Smooth muscle cell (in vitro differentiated cells): ENCODE measurements at regions not wholly inside any gene's neighbourhood (a gene's known extent, or its start where the extent isn't known, plus 50 kb on each side); places are given as distances from the start of the nearest gene placed in this dataset.

Experiments
- DNase-seq: peaks from one replicate; lab custom pipeline; 2025; ENCODE audit not compliant: unreplicated experiment; lab: John Stamatoyannopoulos, UW
- H2AFZ ChIP-seq: fragments of 200-600 bp; sonication (generic); 2 replicates; pipeline ENCODE4 v1.6.0; 2016; ENCODE audit warnings: antibody characterized with exemption, low read depth, mild to moderate bottlenecking
- H3F3A ChIP-seq: fragments of 200-600 bp; sonication (generic); 2 replicates; pipeline ENCODE4 v1.6.0; 2017; ENCODE audit warnings: antibody characterized with exemption, low read depth
- H3K27ac ChIP-seq: fragments of 200-600 bp; sonication (generic); 2 replicates; pipeline ENCODE4 v1.5.1; 2016; ENCODE audit warnings: low read depth, mild to moderate bottlenecking
- H3K27me3 ChIP-seq: fragments of 200-600 bp; sonication (generic); 2 replicates; pipeline ENCODE4 v1.6.1; 2016; ENCODE audit warnings: low read depth, mild to moderate bottlenecking
- H3K36me3 ChIP-seq: fragments of 200-600 bp; sonication (generic); 2 replicates; pipeline ENCODE4 v1.5.1; 2016; ENCODE audit warnings: low read depth
- H3K4me1 ChIP-seq: fragments of 200-600 bp; sonication (generic); 2 replicates; pipeline ENCODE4 v1.5.1; 2016; ENCODE audit warnings: low read depth
- H3K4me2 ChIP-seq: fragments of 200-600 bp; sonication (generic); 2 replicates; pipeline ENCODE4 v1.6.0; 2016; ENCODE audit warnings: mild to moderate bottlenecking
- H3K4me3 ChIP-seq: fragments of 200-600 bp; sonication (generic); 2 replicates; pipeline ENCODE4 v1.5.1; 2016; ENCODE audit warnings: mild to moderate bottlenecking
- H3K79me2 ChIP-seq: fragments of 200-600 bp; sonication (generic); 2 replicates; pipeline ENCODE4 v1.6.0; 2016; ENCODE audit warnings: low read depth, mild to moderate bottlenecking
- H3K9ac ChIP-seq: fragments of 200-600 bp; sonication (generic); 2 replicates; pipeline ENCODE4 v1.6.0; 2016; ENCODE audit warnings: low read depth
- H3K9me3 ChIP-seq: fragments of 200-600 bp; sonication (generic); replicated peaks from 2 replicates; pipeline ENCODE4 v1.5.1; 2016; ENCODE audit warnings: low read depth
- H4K20me1 ChIP-seq: fragments of 200-600 bp; sonication (generic); 2 replicates; pipeline ENCODE4 v1.6.0; 2016; ENCODE audit warnings: low read depth
- CTCF ChIP-seq: fragments of 200-600 bp; sonication (generic); IDR thresholded peaks from 2 replicates; pipeline ENCODE4 v1.5.1; 2017; ENCODE audit warnings: borderline replicate concordance, mild to moderate bottlenecking, antibody characterized with exemption; ENCODE audit not compliant: insufficient read depth, poor library complexity, severe bottlenecking
- WGBS: methylation state at CpG from one replicate; pipeline ENCODE4 v1.1.7; 2016; ENCODE audit warnings: low lambda C conversion rate; 5-methylcytosine and 5-hydroxymethylcytosine counted together

- no peak for DNase-seq
- H3K79me2 ChIP-seq = no peaks in the 10 kb centered on the region
- no peaks in the 10 kb centered on the region for H3K36me3 ChIP-seq
- H3K4me3 ChIP-seq = no peak overlapping the region
- no peak overlapping the region for H2AFZ ChIP-seq
- H3K27ac ChIP-seq = no peak overlapping the region
- no peaks in the 10 kb centered on the region for H3K27me3 ChIP-seq
- no peaks in the 10 kb centered on the region for H3F3A ChIP-seq
- no peaks in the 10 kb centered on the region for H3K9me3 ChIP-seq
- WGBS = 60% methylated on average over 4 of the region's 4 CpGs
- H3K9ac ChIP-seq = no peak overlapping the region
- H4K20me1 ChIP-seq = no peaks in the 10 kb centered on the region
- TF ChIP-seq CTCF = no peak
- no peak overlapping the region for H3K4me2 ChIP-seq
- H3K4me1 ChIP-seq = peaks cover 4% of the 10 kb centered on the region
These were observed 532.6 kb downstream of the CBLN4 start for GRCh38 chr20:55472704-55473103.

DNA sequence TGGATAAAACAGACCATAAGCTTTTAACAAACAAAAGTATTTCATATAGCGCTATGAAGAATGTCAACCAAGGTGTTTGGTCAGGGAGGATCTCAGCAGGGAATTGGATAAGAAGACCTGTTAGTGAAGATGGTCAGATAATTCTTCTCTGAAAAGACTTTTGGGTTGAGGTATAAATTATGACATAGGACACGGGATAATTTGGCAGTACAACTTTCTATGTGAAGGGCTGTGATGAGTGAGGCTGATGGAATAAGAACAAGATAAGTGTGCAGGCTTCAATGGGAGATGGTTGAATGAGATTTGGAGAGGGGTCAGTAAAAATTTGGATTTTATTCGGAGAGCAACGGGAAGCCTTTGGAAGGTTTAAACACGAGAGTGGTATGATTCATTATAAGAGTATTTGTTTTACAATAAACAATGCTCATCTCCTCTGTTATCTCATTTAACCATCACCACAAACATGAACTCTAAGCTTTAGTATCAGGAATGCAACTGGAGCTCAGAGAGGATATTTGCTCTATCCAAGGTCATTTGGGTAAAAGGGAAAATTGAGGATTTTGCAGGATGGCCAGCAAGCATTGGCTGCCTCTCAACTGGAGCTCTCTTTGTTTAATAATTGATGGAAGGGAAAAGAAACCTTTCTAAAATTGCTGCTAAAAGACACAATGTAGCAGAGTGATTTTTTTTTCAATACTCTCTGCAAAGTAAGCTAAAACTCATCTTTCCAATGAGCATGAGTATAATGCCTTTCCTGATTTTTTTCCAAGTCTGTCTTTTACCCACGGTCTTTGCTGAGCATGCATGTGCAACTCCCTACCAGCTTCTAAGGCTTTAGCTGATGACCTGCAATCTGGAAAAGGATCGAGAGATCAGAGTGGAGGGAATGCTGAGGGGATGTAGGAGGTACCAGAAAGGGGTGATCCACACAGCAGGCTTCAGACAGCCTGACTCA is 534.0 kb downstream of the CBLN4 start:
- Histone ChIP-seq H2AFZ (no peak overlapping the region), H3K27ac (no peak overlapping the region), H3K36me3 (no peaks in the 10 kb centered on the region), H3K9me3 (no peaks in the 10 kb centered on the region), H3K4me1 (peaks cover 4% of the 10 kb centered on the region), H4K20me1 (no peaks in the 10 kb centered on the region), H3K4me3 (no peak overlapping the region), H3F3A (no peaks in the 10 kb centered on the region), H3K27me3 (no peaks in the 10 kb centered on the region), H3K9ac (no peak overlapping the region), H3K4me2 (no peak overlapping the region), H3K79me2 (no peaks in the 10 kb centered on the region)
- TF ChIP-seq CTCF = no peak
- no peak for DNase-seq
- WGBS = 63% methylated on average over 7 of the region's 7 CpGs

DNA sequence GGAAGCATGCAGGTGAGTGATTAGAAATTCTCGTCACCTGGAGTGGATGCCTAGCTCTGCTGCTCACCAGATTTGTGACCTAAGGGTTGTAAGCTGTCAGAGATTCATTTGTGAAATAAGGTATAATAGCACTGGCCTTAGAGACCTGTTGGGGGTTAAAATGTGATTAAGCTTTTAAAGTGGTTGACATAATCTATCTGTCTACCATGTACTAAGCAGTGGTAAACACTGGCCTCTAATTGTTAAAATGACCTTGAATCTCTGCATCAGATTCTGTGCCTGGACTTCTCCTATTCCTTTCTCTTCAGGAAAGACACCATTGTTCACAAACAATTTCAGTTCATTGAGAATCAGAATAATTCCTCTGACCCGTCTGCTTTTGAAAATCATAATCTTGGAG is 536.2 kb downstream of the CBLN4 start:
- H3K36me3 ChIP-seq = no peaks in the 10 kb centered on the region
- H3K9ac ChIP-seq = no peak overlapping the region
- no peak for TF ChIP-seq CTCF
- H3K4me1 ChIP-seq = no peaks in the 10 kb centered on the region
- H3K79me2 ChIP-seq = no peaks in the 10 kb centered on the region
- no peaks in the 10 kb centered on the region for H3F3A ChIP-seq
- no peaks in the 10 kb centered on the region for H3K27me3 ChIP-seq
- H2AFZ ChIP-seq = no peak overlapping the region
- no peak overlapping the region for H3K4me2 ChIP-seq
- H3K9me3 ChIP-seq = no peaks in the 10 kb centered on the region
- H3K27ac ChIP-seq = no peak overlapping the region
- H4K20me1 ChIP-seq = no peaks in the 10 kb centered on the region
- no peak overlapping the region for H3K4me3 ChIP-seq
- no peak for DNase-seq
- 91% methylated on average over 2 of the region's 2 CpGs for WGBS

DNA sequence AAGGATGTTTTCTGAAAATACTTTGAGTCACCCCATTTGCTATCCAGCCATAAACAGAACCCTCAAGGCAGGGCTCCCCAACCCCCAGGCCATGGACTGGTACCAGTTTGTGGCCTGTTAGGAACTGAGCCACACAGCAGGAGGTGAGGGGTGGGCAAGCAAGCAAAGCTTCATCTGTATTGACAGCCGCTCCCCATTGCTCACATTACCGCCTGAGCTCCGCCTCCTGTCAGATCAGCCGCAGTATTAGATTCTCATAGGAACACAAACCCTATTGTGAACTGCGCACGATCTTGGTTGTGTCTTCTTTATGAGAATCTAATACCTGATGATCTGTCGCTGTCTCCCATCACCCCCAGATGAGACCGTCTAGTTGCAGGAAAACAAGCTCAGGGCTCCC is 543.8 kb downstream of the CBLN4 start:
- 96% methylated on average over 8 of the region's 8 CpGs for WGBS

More for the DNA sequence above, 543.8 kb downstream of the CBLN4 start:
- TF ChIP-seq CTCF = no peak
- H3K27me3 ChIP-seq = no peaks in the 10 kb centered on the region
- no peak overlapping the region for H2AFZ ChIP-seq
- H3K79me2 ChIP-seq = no peaks in the 10 kb centered on the region
- no peaks in the 10 kb centered on the region for H3F3A ChIP-seq
- no peaks in the 10 kb centered on the region for H4K20me1 ChIP-seq
- no peak overlapping the region for H3K4me3 ChIP-seq
- DNase-seq = no peak
- no peaks in the 10 kb centered on the region for H3K9me3 ChIP-seq
- H3K9ac ChIP-seq = no peak overlapping the region
- H3K36me3 ChIP-seq = no peaks in the 10 kb centered on the region
- H3K4me2 ChIP-seq = no peak overlapping the region
- H3K4me1 ChIP-seq = no peaks in the 10 kb centered on the region
- no peak overlapping the region for H3K27ac ChIP-seq
